WTC11 (cell line): ENCODE measurements at regions not wholly inside any gene's neighbourhood (a gene's known extent, or its start where the extent isn't known, plus 50 kb on each side); places are given as distances from the start of the nearest gene placed in this dataset.

Experiments
- ATF6 ChIP-seq: sonication (generic); formaldehyde crosslinking; IDR thresholded peaks from 2 replicates; pipeline ENCODE4 v1.8.1; 2023; ENCODE audit warnings: mild to moderate bottlenecking, missing genetic modification reagents
- CTCF ChIP-seq: fragments of 200-600 bp; IDR thresholded peaks from 2 replicates; pipeline ENCODE4 v1.8.0; 2022; ENCODE audit warnings: antibody characterized with exemption
- E2F5 ChIP-seq: sonication (generic); formaldehyde crosslinking; IDR thresholded peaks from 2 replicates; pipeline ENCODE4 v1.8.1; 2022; ENCODE audit warnings: mild to moderate bottlenecking, moderate library complexity, missing genetic modification reagents
- FOXP1 ChIP-seq: sonication (generic); formaldehyde crosslinking; IDR thresholded peaks from 2 replicates; pipeline ENCODE4 v1.8.0; 2022; ENCODE audit warnings: missing genetic modification reagents, mild to moderate bottlenecking, moderate library complexity, borderline replicate concordance
- PREB ChIP-seq: sonication (generic); formaldehyde crosslinking; IDR thresholded peaks from 2 replicates; pipeline ENCODE4 v1.8.1; 2022; ENCODE audit warnings: mild to moderate bottlenecking, missing genetic modification reagents, moderate library complexity, borderline replicate concordance
- ZNF317 ChIP-seq: sonication (generic); formaldehyde crosslinking; IDR thresholded peaks from 2 replicates; pipeline ENCODE4 v1.8.1; 2023; ENCODE audit warnings: low read depth, mild to moderate bottlenecking, moderate library complexity, missing genetic modification reagents, borderline replicate concordance

GRCh38 chr6:151683381-151683780 lies 124.1 kb upstream of the ESR1 start:
- no peak for TF ChIP-seq ZNF317
- TF ChIP-seq CTCF: no peak
- TF ChIP-seq PREB (CRISPR knock-in tag): no peak
- TF ChIP-seq E2F5 (CRISPR knock-in tag): no peak
- no peak for TF ChIP-seq FOXP1 (CRISPR knock-in tag)
- no peak for TF ChIP-seq ATF6 (CRISPR knock-in tag)
